ENCODE measurements at regions not wholly inside any gene's neighbourhood (a gene's known extent, or its start where the extent isn't known, plus 50 kb on each side); places are given as distances from the start of the nearest gene placed in this dataset.
A peak's percentile ranks its signal among the peaks of the same experiment; 100 is the strongest.

- H3K4me3 ChIP-seq (ENCODE audit: control insufficient read depth, low read depth, low read length), result no peak overlapping the region
- peak; percentile 18 for DNase-seq (ENCODE audit: low read depth)
- no peak for TF ChIP-seq CTCF (conservative IDR thresholded peaks at IDR 0.05; ENCODE audit: control insufficient read depth, insufficient read depth, low read depth, low read length)
Observed at GRCh38 chr14:22483863-22484593, 105.0 kb downstream of the DAD1 start.

GRCh38 chr14:22482782-22483553 is 106.1 kb downstream of the DAD1 start:
- TF ChIP-seq CTCF (conservative IDR thresholded peaks at IDR 0.05; ENCODE audit: control insufficient read depth, insufficient read depth, low read depth, low read length), result no peak
- no peak for DNase-seq (ENCODE audit: low read depth)
- no peak overlapping the region for H3K4me3 ChIP-seq (ENCODE audit: control insufficient read depth, low read depth, low read length)

GRCh38 chr14:22482085-22482694 is 106.8 kb downstream of the DAD1 start:
- DNase-seq (ENCODE audit: low read depth), result no peak
- H3K4me3 ChIP-seq (ENCODE audit: control insufficient read depth, low read depth, low read length), result no peak overlapping the region
- no peak for TF ChIP-seq CTCF (conservative IDR thresholded peaks at IDR 0.05; ENCODE audit: control insufficient read depth, insufficient read depth, low read depth, low read length)

- no peak for TF ChIP-seq CTCF (conservative IDR thresholded peaks at IDR 0.05; ENCODE audit: control insufficient read depth, insufficient read depth, low read depth, low read length)
- H3K4me3 ChIP-seq (ENCODE audit: control insufficient read depth, low read depth, low read length), result no peak overlapping the region
Observed at GRCh38 chr14:22481546-22481945, 107.5 kb downstream of the DAD1 start.

GRCh38 chr14:22479776-22480464 is 109.1 kb downstream of the DAD1 start:
- H3K4me3 ChIP-seq (ENCODE audit: control insufficient read depth, low read depth, low read length), result no peak overlapping the region
- no peak for DNase-seq (ENCODE audit: low read depth)
- TF ChIP-seq CTCF (conservative IDR thresholded peaks at IDR 0.05; ENCODE audit: control insufficient read depth, insufficient read depth, low read depth, low read length), result no peak

More at GRCh38 chr14:22481546-22481945, 107.5 kb downstream of the DAD1 start:
- DNase-seq (ENCODE audit: low read depth), result no peak

GRCh38 chr14:22479132-22479531 is 109.9 kb downstream of the DAD1 start:
- TF ChIP-seq CTCF (conservative IDR thresholded peaks at IDR 0.05; ENCODE audit: control insufficient read depth, insufficient read depth, low read depth, low read length), result no peak
- no peak overlapping the region for H3K4me3 ChIP-seq (ENCODE audit: control insufficient read depth, low read depth, low read length)
- DNase-seq (ENCODE audit: low read depth), result no peak
